HCT116 (cell line): ENCODE measurements at regions not wholly inside any gene's neighbourhood (a gene's known extent, or its start where the extent isn't known, plus 50 kb on each side); places are given as distances from the start of the nearest gene placed in this dataset.

Experiments
- ATAC-seq: fragments of 200-7000 bp; cut with Tn5 transposase; 2 replicates; pipeline ENCODE4 v1.9.1; 2020; ENCODE audit warnings: mild to moderate bottlenecking, moderate library complexity
- BruUV-seq: library from RNA; stranded (reverse); fragments of 400-500 nt; replicated peaks from 2 replicates; lab custom pipeline; 2021; lab: Mats Ljungman, UMichigan
- CTCF ChIA-PET: fragments of 300-600 bp; sonication (Branson Sonifier 250); formaldehyde crosslinking; loops from one replicate; lab custom pipeline; 2021; ENCODE audit warnings: antibody characterized with exemption; lab: Charles Lee
- POLR2A ChIA-PET: fragments of 300-600, 350-600 bp; sonication (Branson Sonifier 250); formaldehyde crosslinking; loops from one replicate; lab custom pipeline; 2021; ENCODE audit warnings: antibody characterized with exemption; lab: Charles Lee
- RAD21 ChIA-PET, 2 experiments: fragments of 300-600 bp; sonication (Branson Sonifier 250); formaldehyde crosslinking; loops; one replicate each; lab custom pipeline; 2023; ENCODE audit warnings: low total read pairs in 2 of 2; ENCODE audit not compliant: uncharacterized antibody in 2 of 2, unreplicated experiment in 2 of 2, low non-redundant PET in 1 of 2; lab: Charles Lee
- DNase-seq: peaks from one replicate; pipeline ENCODE4 v3.0.0-alpha.2; 2010; ENCODE audit warnings: low read depth, low spot score
- H2AFZ ChIP-seq: fragments of 200-600 bp; shearing (Covaris generic), sonication (generic); 2 replicates; pipeline ENCODE4 v1.6.1; 2017; ENCODE audit warnings: low read depth, mixed run types, mixed read lengths, antibody characterized with exemption, low read length; ENCODE audit not compliant: poor library complexity, severe bottlenecking
- H3K27ac ChIP-seq: 2 replicates; pipeline ENCODE4 v1.5.1; 2012; ENCODE audit warnings: low read depth, low read length
- H3K27me3 ChIP-seq: fragments of 200-600 bp; sonication (generic); 2 replicates; pipeline ENCODE4 v1.6.1; 2016; ENCODE audit warnings: mixed run types, low read length, mixed read lengths; ENCODE audit not compliant: insufficient read depth
- H3K36me3 ChIP-seq, 2 experiments: fragments of 200-500 bp in 1 of 2; fragments of 200-600 bp in 1 of 2; sonication (Bioruptor generic) in 1 of 2; sonication (generic) in 1 of 2; 2 replicates each; pipeline versions ENCODE4 v1.5.1 to v1.6.1; 2014 to 2016; ENCODE audit warnings: low read length in 2 of 2, inconsistent platforms in 1 of 2, mixed read lengths in 1 of 2, mixed run types in 1 of 2; ENCODE audit not compliant: insufficient read depth in 2 of 2, control insufficient read depth in 1 of 2
- H3K4me1 ChIP-seq, 2 experiments: fragments of 200-600 bp in 1 of 2; sonication (generic) in 1 of 2; 2 replicates each; pipeline versions ENCODE4 v1.5.1 to v1.6.1; 2012 to 2017; ENCODE audit warnings: low read length in 2 of 2, inconsistent platforms in 1 of 2, mild to moderate bottlenecking in 1 of 2, mixed read lengths in 1 of 2, mixed run types in 1 of 2, moderate library complexity in 1 of 2; ENCODE audit not compliant: insufficient read depth in 2 of 2, control insufficient read depth in 1 of 2
- H3K4me2 ChIP-seq: fragments of 200-600 bp; sonication (generic); 2 replicates; pipeline ENCODE4 v1.6.1; 2017; ENCODE audit warnings: mixed run types, low read length, mixed read lengths
- H3K4me3 ChIP-seq, 2 experiments: fragments of 200-600 bp in 1 of 2; sonication (generic) in 1 of 2; replicated peaks in 1 of 2; 2 replicates each; pipeline ENCODE4 v1.5.1; 2011 to 2016; ENCODE audit warnings: low read length in 2 of 2, control low read depth in 1 of 2, low read depth in 1 of 2, mild to moderate bottlenecking in 1 of 2, mixed read lengths in 1 of 2, mixed run types in 1 of 2
- H3K79me2 ChIP-seq: fragments of 200-600 bp; sonication (generic); 2 replicates; pipeline ENCODE4 v1.6.1; 2017; ENCODE audit warnings: mild to moderate bottlenecking, mixed run types, low read length, moderate library complexity, mixed read lengths; ENCODE audit not compliant: insufficient read depth
- H3K9ac ChIP-seq: fragments of 200-600 bp; sonication (generic); 2 replicates; pipeline ENCODE4 v1.6.1; 2016; ENCODE audit warnings: low read length, mixed read lengths
- H3K9me2 ChIP-seq: fragments of 200-600 bp; sonication (generic), shearing (Covaris generic); 2 replicates; pipeline ENCODE4 v1.6.1; 2017; ENCODE audit warnings: mixed run types, mild to moderate bottlenecking, moderate library complexity; ENCODE audit not compliant: insufficient read depth
- H3K9me3 ChIP-seq, 2 experiments: fragments of 200-500 bp in 1 of 2; fragments of 200-600 bp in 1 of 2; sonication (Bioruptor generic) in 1 of 2; sonication (generic) in 1 of 2; 2 replicates each; pipeline ENCODE4 v1.6.1; 2014 to 2017; ENCODE audit warnings: low read length in 2 of 2, mixed read lengths in 2 of 2, inconsistent platforms in 1 of 2, low read depth in 1 of 2, mild to moderate bottlenecking in 1 of 2, mixed run types in 1 of 2, moderate library complexity in 1 of 2; ENCODE audit not compliant: control insufficient read depth in 1 of 2, insufficient read depth in 1 of 2
- H4K20me1 ChIP-seq: fragments of 200-600 bp; sonication (generic), shearing (Covaris generic); 2 replicates; pipeline ENCODE4 v1.6.1; 2017; ENCODE audit warnings: mixed run types, mild to moderate bottlenecking, moderate library complexity; ENCODE audit not compliant: insufficient read depth
- CBX3 ChIP-seq: IDR thresholded peaks from 2 replicates; pipeline ENCODE4 v1.6.1; 2012; ENCODE audit warnings: low read depth
- CEBPB ChIP-seq: IDR thresholded peaks from 2 replicates; pipeline ENCODE4 v1.6.1; 2012; ENCODE audit warnings: low read depth
- ELF1 ChIP-seq: IDR thresholded peaks from 2 replicates; pipeline ENCODE4 v1.6.1; 2012; ENCODE audit warnings: low read depth, borderline replicate concordance
- EZH2 ChIP-seq: fragments of 200-600 bp; sonication (generic); IDR thresholded peaks from 2 replicates; pipeline ENCODE4 v1.6.1; 2017; ENCODE audit warnings: antibody characterized with exemption, mixed run types
- JUND ChIP-seq: IDR thresholded peaks from 2 replicates; pipeline ENCODE4 v1.6.1; 2012
- POLR2A ChIP-seq: IDR thresholded peaks from 2 replicates; pipeline ENCODE4 v1.7.0; 2011; ENCODE audit warnings: borderline replicate concordance; ENCODE audit not compliant: insufficient read depth, insufficient read length; ENCODE audit errors: extremely low read depth
- POLR2AphosphoS5 ChIP-seq: IDR thresholded peaks from 2 replicates; pipeline ENCODE4 v1.6.1; 2011; ENCODE audit warnings: mild to moderate bottlenecking, low read depth, low read length, moderate library complexity
- RAD21 ChIP-seq: IDR thresholded peaks from 2 replicates; pipeline ENCODE4 v1.6.1; 2012; ENCODE audit warnings: low read depth, mild to moderate bottlenecking
- SIN3A ChIP-seq: IDR thresholded peaks from 2 replicates; pipeline ENCODE4 v1.6.1; 2012; ENCODE audit warnings: low read depth
- SP1 ChIP-seq: IDR thresholded peaks from 2 replicates; pipeline ENCODE4 v1.6.1; 2012; ENCODE audit warnings: low read depth
- SRF ChIP-seq: IDR thresholded peaks from 2 replicates; pipeline ENCODE4 v1.6.1; 2012; ENCODE audit warnings: low read depth
- TCF7L2 ChIP-seq: IDR thresholded peaks from 2 replicates; pipeline ENCODE4 v1.7.0; 2011; ENCODE audit warnings: borderline replicate concordance, inconsistent platforms; ENCODE audit not compliant: insufficient read depth, insufficient read length; ENCODE audit errors: extremely low read depth
- ZFX ChIP-seq: fragments of 450-650 bp; IDR thresholded peaks from 2 replicates; pipeline ENCODE4 v1.6.1; 2017
- ZNF274 ChIP-seq: fragments of 200-500 bp; sonication (Bioruptor generic); IDR thresholded peaks from 2 replicates; pipeline ENCODE4 v1.6.1; 2014; ENCODE audit warnings: mild to moderate bottlenecking, low read depth, low read length, inconsistent platforms
- intact Hi-C: fragments of 100-400 bp; cut with micrococcal nuclease; formaldehyde crosslinking; loops from 2 replicates; pipeline ENCODE4 v1.10.0; 2022
- TF ChIP-seq, protein P1 (sequence below): IDR thresholded peaks from 2 replicates; pipeline ENCODE4 v1.6.1; 2012; ENCODE audit warnings: low read depth
- TF ChIP-seq, protein P2 (sequence below): IDR thresholded peaks from 2 replicates; pipeline ENCODE4 v1.6.1; 2012
- TF ChIP-seq, protein P3 (sequence below): IDR thresholded peaks from 2 replicates; pipeline ENCODE4 v1.6.1; 2012

- no peaks in the 10 kb centered on the region for H3K79me2 ChIP-seq
- H3K27ac ChIP-seq = no peak overlapping the region
- intact Hi-C loops = no loop called here
- DNase-seq (no peak), ATAC-seq (no peak)
- POLR2A ChIA-PET = no interaction called here
- TF ChIP-seq ZNF274 = no peak
- TF ChIP-seq POLR2A = no peak
- TF ChIP-seq, protein P1, sequence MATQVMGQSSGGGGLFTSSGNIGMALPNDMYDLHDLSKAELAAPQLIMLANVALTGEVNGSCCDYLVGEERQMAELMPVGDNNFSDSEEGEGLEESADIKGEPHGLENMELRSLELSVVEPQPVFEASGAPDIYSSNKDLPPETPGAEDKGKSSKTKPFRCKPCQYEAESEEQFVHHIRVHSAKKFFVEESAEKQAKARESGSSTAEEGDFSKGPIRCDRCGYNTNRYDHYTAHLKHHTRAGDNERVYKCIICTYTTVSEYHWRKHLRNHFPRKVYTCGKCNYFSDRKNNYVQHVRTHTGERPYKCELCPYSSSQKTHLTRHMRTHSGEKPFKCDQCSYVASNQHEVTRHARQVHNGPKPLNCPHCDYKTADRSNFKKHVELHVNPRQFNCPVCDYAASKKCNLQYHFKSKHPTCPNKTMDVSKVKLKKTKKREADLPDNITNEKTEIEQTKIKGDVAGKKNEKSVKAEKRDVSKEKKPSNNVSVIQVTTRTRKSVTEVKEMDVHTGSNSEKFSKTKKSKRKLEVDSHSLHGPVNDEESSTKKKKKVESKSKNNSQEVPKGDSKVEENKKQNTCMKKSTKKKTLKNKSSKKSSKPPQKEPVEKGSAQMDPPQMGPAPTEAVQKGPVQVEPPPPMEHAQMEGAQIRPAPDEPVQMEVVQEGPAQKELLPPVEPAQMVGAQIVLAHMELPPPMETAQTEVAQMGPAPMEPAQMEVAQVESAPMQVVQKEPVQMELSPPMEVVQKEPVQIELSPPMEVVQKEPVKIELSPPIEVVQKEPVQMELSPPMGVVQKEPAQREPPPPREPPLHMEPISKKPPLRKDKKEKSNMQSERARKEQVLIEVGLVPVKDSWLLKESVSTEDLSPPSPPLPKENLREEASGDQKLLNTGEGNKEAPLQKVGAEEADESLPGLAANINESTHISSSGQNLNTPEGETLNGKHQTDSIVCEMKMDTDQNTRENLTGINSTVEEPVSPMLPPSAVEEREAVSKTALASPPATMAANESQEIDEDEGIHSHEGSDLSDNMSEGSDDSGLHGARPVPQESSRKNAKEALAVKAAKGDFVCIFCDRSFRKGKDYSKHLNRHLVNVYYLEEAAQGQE = no peak
- no peak for TF ChIP-seq SIN3A
- TF ChIP-seq TCF7L2 = no peak
- TF ChIP-seq ZFX = no peak
- no peak for TF ChIP-seq POLR2AphosphoS5
- TF ChIP-seq EZH2 = no peak
- TF ChIP-seq, protein P2, sequence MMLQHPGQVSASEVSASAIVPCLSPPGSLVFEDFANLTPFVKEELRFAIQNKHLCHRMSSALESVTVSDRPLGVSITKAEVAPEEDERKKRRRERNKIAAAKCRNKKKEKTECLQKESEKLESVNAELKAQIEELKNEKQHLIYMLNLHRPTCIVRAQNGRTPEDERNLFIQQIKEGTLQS = no peak
- no peak for TF ChIP-seq JUND
- no peak for TF ChIP-seq SP1
- TF ChIP-seq, protein P3, sequence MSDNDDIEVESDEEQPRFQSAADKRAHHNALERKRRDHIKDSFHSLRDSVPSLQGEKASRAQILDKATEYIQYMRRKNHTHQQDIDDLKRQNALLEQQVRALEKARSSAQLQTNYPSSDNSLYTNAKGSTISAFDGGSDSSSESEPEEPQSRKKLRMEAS = no peak
- no peak for TF ChIP-seq ELF1
- no peak for TF ChIP-seq CBX3
- TF ChIP-seq SRF = no peak
- TF ChIP-seq RAD21 = no peak
- TF ChIP-seq CEBPB = no peak
- H3K9me3 ChIP-seq = peaks cover 0 to 32% of the 10 kb centered on the region in 2 experiments; a peak in 1 of 4 replicates
- BruUV-seq = no TSS peak
- H3K4me3 ChIP-seq = no peak overlapping the region
- CTCF ChIA-PET = no interaction called here
- H3K36me3 ChIP-seq = no peaks in the 10 kb centered on the region
- RAD21 ChIA-PET = no interaction called here
- H3K4me1 ChIP-seq = no peaks in the 10 kb centered on the region
- no peak overlapping the region for H2AFZ ChIP-seq
- no peak overlapping the region for H3K9ac ChIP-seq
- no peaks in the 10 kb centered on the region for H3K27me3 ChIP-seq
- H3K9me2 ChIP-seq = no peaks in the 10 kb centered on the region
- H4K20me1 ChIP-seq = no peaks in the 10 kb centered on the region
- no peak overlapping the region for H3K4me2 ChIP-seq
These were observed 349.7 kb upstream of the CCL2 start for GRCh38 chr17:33905338-33905800.
